ENCODE measurements at regions not wholly inside any gene's neighbourhood (a gene's known extent, or its start where the extent isn't known, plus 50 kb on each side); places are given as distances from the start of the nearest gene placed in this dataset.

GRCh38 chr13:36582977-36583376, 90.8 kb upstream of the SERTM1 start:
- Histone ChIP-seq H3K27me3 (no peaks in the 10 kb centered on the region), H3K27ac (no peak overlapping the region), H3K36me3 (no peaks in the 10 kb centered on the region), H4K20me1 (no peaks in the 10 kb centered on the region), H3K4me3 (no peak overlapping the region), H3K4me1 (peaks cover 6% of the 10 kb centered on the region; the same call in 1 of the 2 replicates), H3K4me2 (no peak overlapping the region), H3K9ac (no peak overlapping the region), H3K9me3 (0 out of 2 replicates have a peak, but pooled peaks cover 4% of the 10 kb centered on the region)
- TF ChIP-seq Cebpa-rat (IDR thresholded peaks at IDR 0.05), result no peak

- H3K4me1 ChIP-seq, result no peaks in the 10 kb centered on the region
- H3K4me3 ChIP-seq, result no peak overlapping the region
- H3K4me2 ChIP-seq, result no peak overlapping the region
- no peaks in the 10 kb centered on the region for H3K36me3 ChIP-seq
- no peaks in the 10 kb centered on the region for H4K20me1 ChIP-seq
- no peak overlapping the region for H3K27ac ChIP-seq
- no peaks in the 10 kb centered on the region for H3K27me3 ChIP-seq
- H3K9me3 ChIP-seq, result peaks cover 4% of the 10 kb centered on the region; the same call in 1 of the 2 replicates
- no peak for TF ChIP-seq Cebpa-rat (IDR thresholded peaks at IDR 0.05)
- no peak overlapping the region for H3K9ac ChIP-seq
These were observed 74.2 kb upstream of the SERTM1 start for GRCh38 chr13:36599641-36600040.

GRCh38 chr13:36601186-36601585, 72.6 kb upstream of the SERTM1 start:
- no peaks in the 10 kb centered on the region for H3K36me3 ChIP-seq
- H3K9me3 ChIP-seq, result no peaks in the 10 kb centered on the region; the same call in 1 of the 2 replicates
- H3K27me3 ChIP-seq, result no peaks in the 10 kb centered on the region
- no peak overlapping the region for H3K4me2 ChIP-seq
- no peaks in the 10 kb centered on the region for H3K4me1 ChIP-seq
- H3K27ac ChIP-seq, result no peak overlapping the region
- no peak overlapping the region for H3K4me3 ChIP-seq
- no peak overlapping the region for H3K9ac ChIP-seq
- H4K20me1 ChIP-seq, result no peaks in the 10 kb centered on the region
- TF ChIP-seq Cebpa-rat (IDR thresholded peaks at IDR 0.05), result no peak

- Histone ChIP-seq H3K4me3 (no peak overlapping the region), H3K27ac (no peak overlapping the region)
These were observed 67.8 kb upstream of the SERTM1 start for GRCh38 chr13:36606060-36606459.

GRCh38 chr13:36608474-36608873, 65.3 kb upstream of the SERTM1 start:
- no peaks in the 10 kb centered on the region for H3K9me3 ChIP-seq
- no peak overlapping the region for H3K27ac ChIP-seq
- H3K9ac ChIP-seq, result no peak overlapping the region
- no peak overlapping the region for H3K4me2 ChIP-seq
- no peak overlapping the region for H3K4me3 ChIP-seq
- H3K4me1 ChIP-seq, result peaks cover 3% of the 10 kb centered on the region
- TF ChIP-seq Cebpa-rat (IDR thresholded peaks at IDR 0.05), result no peak
- H4K20me1 ChIP-seq, result no peaks in the 10 kb centered on the region
- H3K27me3 ChIP-seq, result no peaks in the 10 kb centered on the region
- no peaks in the 10 kb centered on the region for H3K36me3 ChIP-seq

More at GRCh38 chr13:36606060-36606459, 67.8 kb upstream of the SERTM1 start:
- H4K20me1 ChIP-seq, result no peaks in the 10 kb centered on the region
- H3K27me3 ChIP-seq, result no peaks in the 10 kb centered on the region
- H3K9me3 ChIP-seq, result no peaks in the 10 kb centered on the region
- no peak overlapping the region for H3K4me2 ChIP-seq
- H3K9ac ChIP-seq, result no peak overlapping the region
- no peaks in the 10 kb centered on the region for H3K4me1 ChIP-seq
- no peak for TF ChIP-seq Cebpa-rat (IDR thresholded peaks at IDR 0.05)
- no peaks in the 10 kb centered on the region for H3K36me3 ChIP-seq

GRCh38 chr13:36612230-36612629, 61.6 kb upstream of the SERTM1 start:
- H3K27ac ChIP-seq, result no peak overlapping the region
- H3K4me3 ChIP-seq, result no peak overlapping the region
- H3K9ac ChIP-seq, result no peak overlapping the region
- peaks cover 23% of the 10 kb centered on the region for H3K4me1 ChIP-seq
- peak overlapping the region; percentile 10; the same call in 1 of the 2 replicates for H3K4me2 ChIP-seq
- TF ChIP-seq Cebpa-rat (IDR thresholded peaks at IDR 0.05), result no peak
- no peaks in the 10 kb centered on the region for H3K9me3 ChIP-seq
- H3K27me3 ChIP-seq, result no peaks in the 10 kb centered on the region
- H4K20me1 ChIP-seq, result no peaks in the 10 kb centered on the region
- H3K36me3 ChIP-seq, result no peaks in the 10 kb centered on the region

GRCh38 chr13:36616706-36617105, 57.1 kb upstream of the SERTM1 start:
- Histone ChIP-seq H3K4me2 (no peak overlapping the region), H3K27me3 (no peaks in the 10 kb centered on the region), H3K9me3 (peaks cover 6% of the 10 kb centered on the region; the same call in 1 of the 2 replicates)

GRCh38 chr13:36619535-36619934, 54.3 kb upstream of the SERTM1 start:
- Histone ChIP-seq H3K4me2 (no peak overlapping the region), H4K20me1 (no peaks in the 10 kb centered on the region)
- no peak for TF ChIP-seq Cebpa-rat (IDR thresholded peaks at IDR 0.05)

More at GRCh38 chr13:36616706-36617105, 57.1 kb upstream of the SERTM1 start:
- Histone ChIP-seq H3K4me3 (no peak overlapping the region), H3K9ac (no peak overlapping the region), H3K4me1 (peaks cover 23% of the 10 kb centered on the region), H3K36me3 (no peaks in the 10 kb centered on the region), H4K20me1 (no peaks in the 10 kb centered on the region), H3K27ac (no peak overlapping the region)
- no peak for TF ChIP-seq Cebpa-rat (IDR thresholded peaks at IDR 0.05)

More at GRCh38 chr13:36619535-36619934, 54.3 kb upstream of the SERTM1 start:
- Histone ChIP-seq H3K9me3 (peaks cover 6% of the 10 kb centered on the region; the same call in 1 of the 2 replicates), H3K4me3 (no peak overlapping the region), H3K4me1 (peaks cover 9% of the 10 kb centered on the region), H3K27me3 (no peaks in the 10 kb centered on the region), H3K9ac (no peak overlapping the region), H3K36me3 (no peaks in the 10 kb centered on the region), H3K27ac (no peak overlapping the region)

Measured in BLaER1 (cell line).